Hepatocyte (in vitro differentiated cells): ENCODE measurements at regions not wholly inside any gene's neighbourhood (a gene's known extent, or its start where the extent isn't known, plus 50 kb on each side); places are given as distances from the start of the nearest gene placed in this dataset.

ENCODE experiments used
- DNase-seq: peaks from one replicate; pipeline ENCODE4 v3.0.0-alpha.2; 2016; ENCODE audit warnings: low spot score
- H2AFZ ChIP-seq: fragments of 200-600 bp; sonication (generic); 2 replicates; pipeline ENCODE4 v1.6.0; 2016; ENCODE audit warnings: antibody characterized with exemption, mild to moderate bottlenecking
- H3K27ac ChIP-seq: fragments of 200-600 bp; sonication (generic); 2 replicates; pipeline ENCODE4 v1.5.1; 2016; ENCODE audit warnings: mild to moderate bottlenecking
- H3K27me3 ChIP-seq: fragments of 200-600 bp; sonication (generic); 2 replicates; pipeline ENCODE4 v1.6.1; 2016
- H3K36me3 ChIP-seq: fragments of 200-600 bp; sonication (generic); replicated peaks from 2 replicates; pipeline ENCODE4 v1.5.1; 2016; ENCODE audit warnings: low read depth; ENCODE audit not compliant: insufficient read depth
- H3K4me1 ChIP-seq: fragments of 200-600 bp; sonication (generic); 2 replicates; pipeline ENCODE4 v1.5.1; 2016; ENCODE audit warnings: mild to moderate bottlenecking, moderate library complexity; ENCODE audit not compliant: insufficient read depth
- H3K4me2 ChIP-seq: fragments of 200-600 bp; sonication (generic); 2 replicates; pipeline ENCODE4 v1.6.0; 2016
- H3K4me3 ChIP-seq: fragments of 200-600 bp; sonication (generic); 2 replicates; pipeline ENCODE4 v1.5.1; 2016; ENCODE audit warnings: mild to moderate bottlenecking
- H3K79me2 ChIP-seq: fragments of 200-600 bp; sonication (generic); 2 replicates; pipeline ENCODE4 v1.6.0; 2017; ENCODE audit warnings: mild to moderate bottlenecking
- H3K9me2 ChIP-seq: fragments of 200-600 bp; sonication (generic); replicated peaks from 2 replicates; pipeline ENCODE4 v1.6.0; 2017; ENCODE audit warnings: mild to moderate bottlenecking; ENCODE audit not compliant: insufficient read depth
- H3K9me3 ChIP-seq: fragments of 200-600 bp; sonication (generic); 2 replicates; pipeline ENCODE4 v1.5.1; 2016; ENCODE audit warnings: low read depth, mild to moderate bottlenecking
- H4K20me1 ChIP-seq: fragments of 200-600 bp; sonication (generic); 2 replicates; pipeline ENCODE4 v1.6.0; 2016; ENCODE audit warnings: mild to moderate bottlenecking; ENCODE audit not compliant: insufficient read depth, poor library complexity, severe bottlenecking
- EZH2 ChIP-seq: fragments of 200-600 bp; sonication (generic); IDR thresholded peaks from 2 replicates; pipeline ENCODE4 v1.6.1; 2016; ENCODE audit warnings: antibody characterized with exemption, mild to moderate bottlenecking, borderline replicate concordance
- EZH2phosphoT487 ChIP-seq: fragments of 200-600 bp; sonication (generic); IDR thresholded peaks from one replicate; pipeline ENCODE4 v1.6.1; 2018; ENCODE audit warnings: antibody characterized with exemption, mild to moderate bottlenecking, low read depth, moderate library complexity; ENCODE audit not compliant: unreplicated experiment, severe bottlenecking
- WGBS: methylation state at CpG from one replicate; pipeline ENCODE4 v1.1.6; 2016; ENCODE audit warnings: low lambda C conversion rate; ENCODE audit errors: missing lambda C conversion rate; 5-methylcytosine and 5-hydroxymethylcytosine counted together
- TF ChIP-seq, protein P1 (sequence below): fragments of 200-600 bp; sonication (generic); IDR thresholded peaks from 2 replicates; pipeline ENCODE4 v1.5.1; 2016; ENCODE audit warnings: antibody characterized with exemption, mild to moderate bottlenecking; ENCODE audit not compliant: poor library complexity

DNA sequence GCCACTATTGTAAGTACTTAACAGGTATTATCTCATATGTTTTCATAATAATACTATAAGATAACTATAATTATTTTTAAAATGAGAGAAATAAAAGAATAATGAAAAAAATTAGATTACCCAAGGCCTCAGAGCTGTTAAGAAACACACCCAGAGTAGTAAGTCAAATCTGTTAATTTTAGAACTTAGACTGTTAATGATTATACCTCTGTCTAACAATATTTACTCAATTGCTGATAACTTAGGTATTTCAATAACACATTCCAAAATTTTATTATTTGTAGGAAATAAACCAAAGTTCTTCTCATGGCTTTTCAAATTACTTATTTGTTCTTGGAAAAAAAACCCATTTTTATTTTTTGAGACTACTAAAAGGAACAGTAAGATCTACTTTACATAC lies 227.5 kb upstream of the KCNH7 start:
- DNase-seq, result no peak
- H3K36me3 ChIP-seq, result no peaks in the 10 kb centered on the region
- TF ChIP-seq EZH2phosphoT487 (no peak), EZH2 (no peak)
- no peaks in the 10 kb centered on the region for H3K9me3 ChIP-seq
- H3K27me3 ChIP-seq, result no peaks in the 10 kb centered on the region
- no peak overlapping the region for H2AFZ ChIP-seq
- H3K27ac ChIP-seq, result no peak overlapping the region
- H3K79me2 ChIP-seq, result no peaks in the 10 kb centered on the region
- no peaks in the 10 kb centered on the region for H3K4me1 ChIP-seq
- H3K4me2 ChIP-seq, result no peak overlapping the region
- no peaks in the 10 kb centered on the region for H4K20me1 ChIP-seq
- no peak overlapping the region for H3K4me3 ChIP-seq
- H3K9me2 ChIP-seq, result no peaks in the 10 kb centered on the region

DNA sequence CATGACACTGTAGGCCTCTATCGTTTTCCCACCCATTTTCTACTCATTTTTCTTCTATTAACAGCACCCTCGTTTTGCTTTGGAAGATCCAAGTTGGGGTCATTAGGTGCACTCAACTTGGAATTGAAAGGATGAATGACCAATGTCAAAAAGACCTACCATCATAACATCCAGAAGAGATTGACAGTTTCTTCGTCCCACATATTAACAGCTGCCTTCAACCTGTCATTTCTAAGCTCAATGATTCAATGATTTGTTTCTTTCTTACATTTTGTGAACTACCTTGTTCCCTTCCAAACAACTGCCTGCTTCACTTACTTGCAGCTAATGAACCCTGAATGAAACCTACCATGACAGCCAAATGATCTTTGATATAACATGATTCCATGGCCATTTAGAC lies 224.0 kb upstream of the KCNH7 start:
- H3K27ac ChIP-seq, result no peak overlapping the region
- WGBS, result 72% methylated on average over 3 of the region's 3 CpGs
- H3K9me2 ChIP-seq, result no peaks in the 10 kb centered on the region
- H2AFZ ChIP-seq, result no peak overlapping the region
- no peaks in the 10 kb centered on the region for H3K4me1 ChIP-seq
- no peaks in the 10 kb centered on the region for H3K9me3 ChIP-seq
- H3K4me3 ChIP-seq, result no peak overlapping the region
- no peak overlapping the region for H3K4me2 ChIP-seq
- DNase-seq, result no peak
- H3K79me2 ChIP-seq, result no peaks in the 10 kb centered on the region
- H3K36me3 ChIP-seq, result no peaks in the 10 kb centered on the region
- TF ChIP-seq, protein P1, sequence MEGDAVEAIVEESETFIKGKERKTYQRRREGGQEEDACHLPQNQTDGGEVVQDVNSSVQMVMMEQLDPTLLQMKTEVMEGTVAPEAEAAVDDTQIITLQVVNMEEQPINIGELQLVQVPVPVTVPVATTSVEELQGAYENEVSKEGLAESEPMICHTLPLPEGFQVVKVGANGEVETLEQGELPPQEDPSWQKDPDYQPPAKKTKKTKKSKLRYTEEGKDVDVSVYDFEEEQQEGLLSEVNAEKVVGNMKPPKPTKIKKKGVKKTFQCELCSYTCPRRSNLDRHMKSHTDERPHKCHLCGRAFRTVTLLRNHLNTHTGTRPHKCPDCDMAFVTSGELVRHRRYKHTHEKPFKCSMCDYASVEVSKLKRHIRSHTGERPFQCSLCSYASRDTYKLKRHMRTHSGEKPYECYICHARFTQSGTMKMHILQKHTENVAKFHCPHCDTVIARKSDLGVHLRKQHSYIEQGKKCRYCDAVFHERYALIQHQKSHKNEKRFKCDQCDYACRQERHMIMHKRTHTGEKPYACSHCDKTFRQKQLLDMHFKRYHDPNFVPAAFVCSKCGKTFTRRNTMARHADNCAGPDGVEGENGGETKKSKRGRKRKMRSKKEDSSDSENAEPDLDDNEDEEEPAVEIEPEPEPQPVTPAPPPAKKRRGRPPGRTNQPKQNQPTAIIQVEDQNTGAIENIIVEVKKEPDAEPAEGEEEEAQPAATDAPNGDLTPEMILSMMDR, result no peak
- no peak for TF ChIP-seq EZH2
- TF ChIP-seq EZH2phosphoT487, result no peak
- no peaks in the 10 kb centered on the region for H4K20me1 ChIP-seq
- H3K27me3 ChIP-seq, result no peaks in the 10 kb centered on the region

DNA sequence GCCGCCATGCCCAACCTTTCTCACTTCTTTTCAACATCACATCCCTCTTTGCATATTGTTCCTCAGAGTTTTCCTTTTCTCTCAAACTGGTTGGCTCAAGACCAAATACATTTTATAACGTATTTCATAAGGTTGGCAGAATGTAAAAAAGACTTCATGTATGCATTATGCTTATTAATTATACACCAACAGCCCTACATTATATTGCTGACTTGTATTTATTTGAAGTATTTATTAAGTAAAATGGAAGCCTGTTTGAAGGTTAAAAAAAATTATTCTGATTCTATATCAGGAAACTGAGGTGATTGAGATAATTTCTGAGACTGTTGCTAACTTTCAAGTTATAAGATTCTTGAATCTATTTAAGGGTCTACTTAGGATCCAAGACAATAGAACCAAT lies 208.0 kb upstream of the KCNH7 start:
- TF ChIP-seq, protein P1, result no peak
- TF ChIP-seq EZH2phosphoT487 (no peak), EZH2 (no peak)
- Histone ChIP-seq H3K27ac (no peak overlapping the region), H2AFZ (no peak overlapping the region), H4K20me1 (no peaks in the 10 kb centered on the region), H3K4me1 (no peaks in the 10 kb centered on the region), H3K79me2 (no peaks in the 10 kb centered on the region), H3K36me3 (no peaks in the 10 kb centered on the region), H3K4me3 (no peak overlapping the region), H3K27me3 (no peaks in the 10 kb centered on the region), H3K9me2 (no peaks in the 10 kb centered on the region), H3K4me2 (no peak overlapping the region), H3K9me3 (no peaks in the 10 kb centered on the region)
- DNase-seq, result no peak
- WGBS, result 83% methylated on average over 2 of the region's 2 CpGs

DNA sequence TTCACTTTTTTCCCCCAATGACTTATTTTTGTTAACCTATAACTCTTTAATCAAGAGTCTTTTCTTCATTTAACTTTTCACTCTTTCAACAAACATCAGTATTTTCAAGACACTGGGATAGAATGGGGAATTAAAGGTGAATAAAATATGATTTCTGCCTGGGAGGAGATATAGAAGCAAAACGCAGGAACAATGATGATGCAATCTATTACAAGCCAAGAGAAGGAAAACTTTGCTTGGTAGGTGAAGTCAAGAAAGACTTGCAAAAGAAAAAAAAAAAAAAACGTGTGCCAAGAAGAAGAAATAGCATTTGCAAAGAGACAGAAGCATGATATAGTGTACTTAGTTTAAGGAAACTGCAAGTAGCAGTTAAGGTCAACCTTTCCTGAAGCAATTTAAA lies 207.3 kb upstream of the KCNH7 start:
- TF ChIP-seq EZH2phosphoT487 (no peak), EZH2 (no peak)
- TF ChIP-seq, protein P1, result no peak
- no peaks in the 10 kb centered on the region for H3K9me2 ChIP-seq
- no peaks in the 10 kb centered on the region for H3K36me3 ChIP-seq
- no peak for DNase-seq
- no peaks in the 10 kb centered on the region for H4K20me1 ChIP-seq
- H3K27ac ChIP-seq, result no peak overlapping the region
- H3K4me1 ChIP-seq, result no peaks in the 10 kb centered on the region
- H3K27me3 ChIP-seq, result no peaks in the 10 kb centered on the region
- H3K79me2 ChIP-seq, result no peaks in the 10 kb centered on the region
- no peak overlapping the region for H3K4me2 ChIP-seq
- H3K4me3 ChIP-seq, result no peak overlapping the region
- no peaks in the 10 kb centered on the region for H3K9me3 ChIP-seq
- H2AFZ ChIP-seq, result no peak overlapping the region
- 61% methylated on average over 2 of the region's 2 CpGs for WGBS
